Naive thymus-derived CD4-positive, alpha-beta T cell (primary cell): ENCODE measurements at regions not wholly inside any gene's neighbourhood (a gene's known extent, or its start where the extent isn't known, plus 50 kb on each side); places are given as distances from the start of the nearest gene placed in this dataset.
"Not testable (repeated sequence)": the region's sequence is repeated elsewhere in the genome, so short reads cannot be mapped to it uniquely, and the experiment has no call there.

Experiments used
- ATAC-seq: fragments of 150-1000 bp; cut with Tn5 transposase; 2 replicates; pipeline ENCODE4 v1.10.0; 2021; ENCODE audit warnings: mild to moderate bottlenecking, moderate library complexity
- CTCF ChIA-PET: fragments of 350-600 bp; sonication (Branson Sonifier 250); formaldehyde crosslinking; loops from one replicate; lab custom pipeline; 2021; ENCODE audit warnings: antibody characterized with exemption; lab: Charles Lee
- POLR2A ChIA-PET: fragments of 350-600 bp; sonication (Branson Sonifier 250); formaldehyde crosslinking; loops from one replicate; lab custom pipeline; 2021; ENCODE audit warnings: antibody characterized with exemption, inconsistent platforms; lab: Charles Lee
- DNase-seq, 9 donors: peaks; one replicate each; pipeline versions ENCODE4 v3.0.0 to v3.0.0-alpha.2; 2020 to 2022; ENCODE audit warnings: mixed read lengths in 1 of 9
- H3K27ac ChIP-seq: one replicate; pipeline ENCODE4 v1.7.0; 2013; ENCODE audit warnings: mild to moderate bottlenecking, low read depth, low read length, moderate library complexity
- H3K27me3 ChIP-seq, 2 donors: one replicate each; pipeline ENCODE4 v1.7.0; 2013; ENCODE audit warnings: low read length in 2 of 2, mild to moderate bottlenecking in 2 of 2, moderate library complexity in 2 of 2; ENCODE audit not compliant: control insufficient read depth in 2 of 2, insufficient read depth in 2 of 2
- H3K36me3 ChIP-seq, 3 experiments: 1 replicate in 2 of 3; 2 replicates in 1 of 3; pipeline ENCODE4 v1.7.0; 2013; ENCODE audit warnings: low read length in 3 of 3, mild to moderate bottlenecking in 3 of 3, moderate library complexity in 1 of 3; ENCODE audit not compliant: insufficient read depth in 3 of 3, control insufficient read depth in 2 of 3
- H3K4me1 ChIP-seq, 2 donors: one replicate each; pipeline ENCODE4 v1.7.0; 2013; ENCODE audit warnings: low read length in 2 of 2, mild to moderate bottlenecking in 2 of 2, moderate library complexity in 1 of 2; ENCODE audit not compliant: control insufficient read depth in 2 of 2, insufficient read depth in 2 of 2
- H3K4me3 ChIP-seq: 2 replicates; pipeline ENCODE4 v1.7.0; 2013; ENCODE audit warnings: mild to moderate bottlenecking, low read length
- H3K9me3 ChIP-seq, 3 experiments: 1 replicate in 2 of 3; 2 replicates in 1 of 3; pipeline ENCODE4 v1.7.0; 2013; ENCODE audit warnings: low read length in 3 of 3; ENCODE audit not compliant: control insufficient read depth in 2 of 3
- H3K27ac Mint-ChIP-seq, 9 donors: one replicate each; pipeline ENCODE4 v1.8.0; 2020 to 2022; ENCODE audit warnings: mixed read lengths in 9 of 9, mild to moderate bottlenecking in 8 of 9, moderate library complexity in 5 of 9, inconsistent platforms in 2 of 9
- H3K27me3 Mint-ChIP-seq, 5 donors: one replicate each; pipeline ENCODE4 v1.8.0; 2021 to 2022; ENCODE audit warnings: mixed read lengths in 5 of 5, mild to moderate bottlenecking in 1 of 5
- H3K36me3 Mint-ChIP-seq, 5 donors: one replicate each; pipeline ENCODE4 v1.8.0; 2020 to 2022; ENCODE audit warnings: mixed read lengths in 5 of 5, mild to moderate bottlenecking in 3 of 5, inconsistent platforms in 1 of 5
- H3K4me1 Mint-ChIP-seq, 7 donors: one replicate each; pipeline ENCODE4 v1.8.0; 2020 to 2022; ENCODE audit warnings: mixed read lengths in 7 of 7, mild to moderate bottlenecking in 3 of 7, inconsistent platforms in 1 of 7
- H3K4me3 Mint-ChIP-seq, 10 donors: one replicate each; pipeline ENCODE4 v1.8.0; 2020 to 2022; ENCODE audit warnings: mild to moderate bottlenecking in 10 of 10, mixed read lengths in 10 of 10, moderate library complexity in 6 of 10, inconsistent platforms in 2 of 10
- H3K9me3 Mint-ChIP-seq, 11 donors: one replicate each; pipeline ENCODE4 v1.8.0; 2020 to 2022; ENCODE audit warnings: mixed read lengths in 11 of 11, mild to moderate bottlenecking in 4 of 11, inconsistent platforms in 1 of 11, moderate library complexity in 1 of 11
- intact Hi-C, 2 donors: fragments of 100-400 bp; cut with micrococcal nuclease; formaldehyde crosslinking; loops; one replicate each; pipeline ENCODE4 v1.15.1; 2023

DNA sequence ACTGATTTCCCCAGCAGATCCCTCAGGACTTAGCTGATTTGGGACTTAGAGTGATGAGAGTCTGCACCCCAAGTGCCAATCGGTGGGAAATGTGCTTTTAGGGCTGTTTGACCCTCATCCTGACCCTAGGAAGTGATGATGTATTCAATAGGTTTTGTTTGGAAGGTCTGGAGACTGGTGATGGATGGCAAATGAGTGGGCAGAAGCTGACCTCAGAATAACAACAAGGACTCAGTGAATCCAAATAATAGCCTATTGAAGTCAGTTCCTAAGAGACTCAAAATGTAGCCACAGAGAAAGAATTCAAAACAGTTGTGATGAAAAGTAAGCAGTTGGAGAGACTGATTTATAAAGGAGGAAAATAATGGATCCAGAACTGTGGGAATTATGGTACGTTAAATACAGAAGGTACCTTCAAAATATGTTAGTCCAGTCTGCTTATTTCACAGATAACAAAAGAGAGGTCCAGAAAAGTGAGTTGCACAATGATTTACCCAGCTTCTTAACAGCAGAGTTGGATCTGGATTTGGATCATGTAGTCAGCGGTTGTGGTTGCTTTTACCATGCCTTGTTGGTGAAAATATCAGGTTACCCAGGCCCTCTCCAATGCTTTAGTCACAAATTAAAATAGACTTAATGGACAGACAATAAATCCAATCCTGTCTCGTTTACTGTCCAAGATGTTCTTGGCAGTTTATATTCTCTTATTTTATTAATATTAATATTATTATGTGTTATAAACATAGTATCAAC, 123.0 kb upstream of the PTBP2 start:
- ATAC-seq (no peak), DNase-seq (no peak)
- Histone ChIP-seq H3K4me1 (no peaks in the 10 kb centered on the region), H3K4me3 (no peak overlapping the region), H3K27ac (no peak overlapping the region), H3K36me3 (no peaks in the 10 kb centered on the region), H3K27me3 (no peaks in the 10 kb centered on the region), H3K9me3 (no peaks in the 10 kb centered on the region)
- POLR2A ChIA-PET: no interaction called here
- H3K36me3 Mint-ChIP-seq: no peaks in the 10 kb centered on the region
- intact Hi-C loops: no loop called here
- H3K4me1 Mint-ChIP-seq: no peaks in the 10 kb centered on the region
- peaks cover 0 to 17% (median 10%) of the 10 kb centered on the region in 5 donors for H3K27me3 Mint-ChIP-seq
- H3K27ac Mint-ChIP-seq: no peak overlapping the region
- no peak overlapping the region for H3K4me3 Mint-ChIP-seq
- CTCF ChIA-PET: no interaction called here
- H3K9me3 Mint-ChIP-seq: peaks cover 0 to 7% (median 0%) of the 10 kb centered on the region in 11 donors

DNA sequence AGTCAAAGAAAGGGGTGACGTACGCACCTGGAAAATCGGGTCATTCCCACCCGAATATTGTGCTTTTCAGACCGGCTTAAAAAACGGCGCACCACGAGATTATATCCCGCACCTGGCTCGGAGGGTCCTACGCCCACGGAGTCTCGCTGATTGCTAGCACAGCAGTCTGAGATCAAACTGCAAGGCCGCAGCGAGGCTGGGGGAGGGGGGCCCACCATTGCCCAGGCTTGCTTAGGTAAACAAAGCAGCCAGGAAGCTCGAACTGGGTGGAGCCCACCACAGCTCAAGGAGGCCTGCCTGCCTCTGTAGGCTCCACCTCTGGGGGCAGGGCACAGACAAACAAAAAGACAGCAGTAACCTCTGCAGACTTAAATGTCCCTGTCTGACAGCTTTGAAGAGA, 117.0 kb upstream of the PTBP2 start:
- H3K36me3 ChIP-seq, H3K4me1 ChIP-seq, H3K27ac Mint-ChIP-seq, H3K9me3 Mint-ChIP-seq, CTCF ChIA-PET, H3K27me3 Mint-ChIP-seq, ATAC-seq, H3K4me1 Mint-ChIP-seq, H3K4me3 ChIP-seq, H3K9me3 ChIP-seq, H3K27me3 ChIP-seq, DNase-seq, POLR2A ChIA-PET, H3K4me3 Mint-ChIP-seq, H3K27ac ChIP-seq, H3K36me3 Mint-ChIP-seq: not testable (repeated sequence)
- intact Hi-C loops: loop anchor here in 1 of 2 donors (5.0 kb wide), 1 partner anchor 167 kb away; no protein-coding TSS in a partner anchor

DNA sequence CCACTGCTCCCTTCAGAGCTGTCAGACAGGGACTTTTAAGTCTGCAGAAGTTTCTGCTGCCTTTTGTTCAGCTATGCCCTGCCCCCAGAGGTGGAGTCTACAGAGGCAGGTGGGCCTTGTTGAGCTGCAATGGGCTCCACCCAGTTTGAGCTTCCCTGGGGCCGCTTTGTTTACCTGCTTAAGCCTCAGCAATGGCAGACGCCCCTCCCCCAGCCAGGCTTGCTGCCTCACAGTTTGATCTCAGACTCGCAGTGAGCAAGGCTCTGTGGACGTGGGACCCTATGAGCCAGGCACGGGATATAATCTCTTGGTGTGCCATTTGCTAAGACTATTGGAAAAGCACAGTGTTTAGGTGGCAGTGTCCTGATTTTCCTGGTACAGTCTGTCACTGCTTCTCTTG, 104.2 kb upstream of the PTBP2 start:
- H3K4me1 Mint-ChIP-seq, H3K27me3 ChIP-seq, CTCF ChIA-PET, H3K4me1 ChIP-seq, H3K4me3 ChIP-seq, H3K4me3 Mint-ChIP-seq, intact Hi-C loops, ATAC-seq, POLR2A ChIA-PET, H3K9me3 ChIP-seq, DNase-seq, H3K27ac Mint-ChIP-seq, H3K36me3 Mint-ChIP-seq, H3K36me3 ChIP-seq, H3K27ac ChIP-seq: not testable (repeated sequence)
- peaks cover 0 to 19% (median 6%) of the 10 kb centered on the region in 11 donors for H3K9me3 Mint-ChIP-seq
- H3K27me3 Mint-ChIP-seq: peaks cover 0 to 25% (median 4%) of the 10 kb centered on the region in 5 donors

DNA sequence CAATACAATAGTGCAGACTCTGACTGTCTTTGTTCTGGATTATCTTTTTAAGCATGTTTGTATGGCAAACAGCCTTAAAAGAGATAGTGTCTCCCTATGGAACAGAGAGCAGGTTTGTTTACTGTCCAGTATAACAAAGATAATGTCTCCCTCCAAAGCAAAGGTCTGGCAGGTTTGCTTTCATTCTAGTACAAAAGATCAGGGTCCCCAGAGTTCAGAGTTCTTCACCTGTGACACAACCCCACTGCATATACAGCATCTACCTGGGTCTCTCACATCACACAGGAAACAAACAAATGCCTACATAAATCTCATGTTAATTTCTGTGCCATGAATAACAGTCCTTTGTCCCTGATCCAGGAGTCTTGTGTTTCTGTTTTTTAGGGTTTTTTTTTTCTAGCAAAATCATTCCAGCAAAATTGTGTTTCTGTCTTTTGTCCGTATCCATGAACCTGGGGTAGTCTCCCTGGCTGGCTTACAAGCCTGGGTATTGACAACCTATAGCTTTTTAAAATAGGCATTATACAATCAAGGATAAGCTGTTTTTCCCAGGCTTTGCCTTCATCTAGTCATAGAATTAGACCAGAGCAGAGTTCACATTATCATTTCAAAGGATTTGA, 89.4 kb upstream of the PTBP2 start:
- H3K27ac ChIP-seq: no peak overlapping the region
- Mint-ChIP-seq H3K4me1 (no peaks in the 10 kb centered on the region), H3K27me3 (peaks cover 0 to 7% (median 4%) of the 10 kb centered on the region in 5 donors), H3K36me3 (no peaks in the 10 kb centered on the region), H3K4me3 (no peak overlapping the region), H3K27ac (no peak overlapping the region), H3K9me3 (no peaks in the 10 kb centered on the region)
- H3K9me3 ChIP-seq: no peaks in the 10 kb centered on the region
- no peaks in the 10 kb centered on the region for H3K27me3 ChIP-seq
- intact Hi-C loops: no loop called here
- DNase-seq: no peak
- POLR2A ChIA-PET: no interaction called here
- no peaks in the 10 kb centered on the region for H3K36me3 ChIP-seq
- CTCF ChIA-PET: no interaction called here
- no peak for ATAC-seq
- H3K4me3 ChIP-seq: no peak overlapping the region
- H3K4me1 ChIP-seq: no peaks in the 10 kb centered on the region

DNA sequence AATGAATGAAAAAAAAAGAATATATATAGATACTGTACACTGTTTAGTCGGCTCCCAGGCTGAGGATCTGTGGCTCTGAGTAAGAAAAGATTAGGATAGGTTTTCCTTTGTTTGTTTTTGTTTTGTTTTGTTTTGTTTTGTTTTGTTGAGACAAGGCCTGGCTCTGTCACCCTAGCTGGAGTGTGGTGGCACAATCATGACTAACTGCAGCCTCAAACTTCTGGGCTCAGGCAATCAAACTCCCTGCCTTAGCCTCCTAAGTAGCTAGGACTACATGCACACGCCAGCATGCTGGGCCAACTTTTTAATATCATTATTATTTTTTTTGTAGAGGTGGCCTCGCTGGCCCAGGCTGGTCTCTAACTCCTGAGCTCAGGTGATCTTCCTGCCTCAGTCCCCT, 87.9 kb upstream of the PTBP2 start:
- DNase-seq: no peak
- H3K4me1 ChIP-seq: no peaks in the 10 kb centered on the region
- Mint-ChIP-seq H3K27me3 (peaks cover 0 to 10% (median 0%) of the 10 kb centered on the region in 5 donors), H3K9me3 (no peaks in the 10 kb centered on the region), H3K36me3 (no peaks in the 10 kb centered on the region), H3K4me1 (no peaks in the 10 kb centered on the region), H3K27ac (no peak overlapping the region), H3K4me3 (no peak overlapping the region)
- H3K27me3 ChIP-seq: no peaks in the 10 kb centered on the region
- intact Hi-C loops: no loop called here
- no peaks in the 10 kb centered on the region for H3K9me3 ChIP-seq
- POLR2A ChIA-PET: no interaction called here
- no peak overlapping the region for H3K27ac ChIP-seq
- no peaks in the 10 kb centered on the region for H3K36me3 ChIP-seq
- H3K4me3 ChIP-seq: no peak overlapping the region
- CTCF ChIA-PET: no interaction called here
- ATAC-seq: no peak

DNA sequence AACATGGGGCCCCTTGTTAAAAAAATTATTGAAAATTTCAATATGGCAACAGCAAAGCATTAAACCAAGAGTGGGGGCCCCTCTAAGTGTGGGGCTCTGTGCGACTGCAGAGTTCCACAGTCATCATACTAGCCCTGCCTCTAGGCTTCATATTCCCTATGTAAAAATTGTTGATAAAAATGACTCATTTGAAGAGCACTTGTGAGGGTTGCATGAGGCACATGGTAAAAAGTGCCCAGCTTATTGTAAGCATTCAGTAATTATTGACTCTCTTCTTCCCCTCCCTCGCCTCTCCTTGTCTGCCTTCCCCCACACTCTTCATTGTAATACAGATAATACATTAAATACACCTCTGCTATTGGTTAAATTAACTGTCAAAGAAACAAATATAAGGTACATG, 86.7 kb upstream of the PTBP2 start:
- Mint-ChIP-seq H3K27ac (no peak overlapping the region), H3K27me3 (peaks cover 0 to 10% (median 2%) of the 10 kb centered on the region in 5 donors), H3K9me3 (no peaks in the 10 kb centered on the region), H3K4me3 (no peak overlapping the region), H3K36me3 (no peaks in the 10 kb centered on the region), H3K4me1 (no peaks in the 10 kb centered on the region)
- DNase-seq: no peak
- no peak for ATAC-seq
- Histone ChIP-seq H3K4me1 (no peaks in the 10 kb centered on the region), H3K4me3 (no peak overlapping the region), H3K27me3 (no peaks in the 10 kb centered on the region), H3K36me3 (no peaks in the 10 kb centered on the region), H3K9me3 (no peaks in the 10 kb centered on the region), H3K27ac (no peak overlapping the region)
- POLR2A ChIA-PET: no interaction called here
- intact Hi-C loops: no loop called here
- CTCF ChIA-PET: no interaction called here

DNA sequence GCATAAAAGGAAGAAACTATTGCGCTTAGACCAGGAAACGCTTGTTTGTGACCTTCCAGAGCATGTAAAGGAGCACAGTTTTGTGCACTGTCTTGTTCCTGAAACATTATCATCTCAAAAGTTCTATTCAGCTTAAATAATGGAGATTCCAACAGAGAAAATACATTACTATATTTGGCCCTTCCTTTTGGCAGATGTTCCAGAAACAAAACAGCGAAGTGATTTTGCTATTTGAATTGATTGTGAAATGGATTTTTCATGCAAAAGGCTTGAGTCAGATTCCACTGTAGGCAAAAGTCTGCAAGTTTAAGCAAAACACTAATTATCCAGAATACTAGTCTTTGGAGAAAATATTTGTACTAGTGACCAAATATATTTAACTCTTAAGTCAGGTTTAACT, 80.3 kb upstream of the PTBP2 start:
- H3K36me3 Mint-ChIP-seq: no peaks in the 10 kb centered on the region
- CTCF ChIA-PET: no interaction called here

More for the DNA sequence above, 80.3 kb upstream of the PTBP2 start:
- no peak overlapping the region for H3K27ac ChIP-seq
- ATAC-seq (no peak), DNase-seq (no peak)
- no peaks in the 10 kb centered on the region for H3K9me3 ChIP-seq
- Mint-ChIP-seq H3K27ac (no peak overlapping the region), H3K4me1 (no peaks in the 10 kb centered on the region), H3K27me3 (peaks cover 2 to 19% (median 6%) of the 10 kb centered on the region in 5 donors), H3K4me3 (no peak overlapping the region), H3K9me3 (peaks cover 0 to 2% (median 0%) of the 10 kb centered on the region in 11 donors)
- intact Hi-C loops: no loop called here
- POLR2A ChIA-PET: no interaction called here
- no peak overlapping the region for H3K4me3 ChIP-seq
- H3K4me1 ChIP-seq: no peaks in the 10 kb centered on the region
- no peaks in the 10 kb centered on the region for H3K27me3 ChIP-seq
- H3K36me3 ChIP-seq: no peaks in the 10 kb centered on the region
